Epithelial cell of esophagus (primary cell): ENCODE measurements at regions not wholly inside any gene's neighbourhood (a gene's known extent, or its start where the extent isn't known, plus 50 kb on each side); places are given as distances from the start of the nearest gene placed in this dataset.
"Not testable (repeated sequence)": the region's sequence is repeated elsewhere in the genome, so short reads cannot be mapped to it uniquely, and the experiment has no call there.

Source experiments
- DNase-seq: peaks from one replicate; pipeline ENCODE4 v3.0.0; 2010; ENCODE audit warnings: low read depth
- H3K4me3 ChIP-seq: 2 replicates; pipeline ENCODE4 v1.5.1; 2011; ENCODE audit warnings: mild to moderate bottlenecking, low read length, control low read depth
- TF ChIP-seq, protein P1 (sequence below): IDR thresholded peaks from 2 replicates; pipeline ENCODE4 v1.5.1; 2011; ENCODE audit warnings: low read depth, mild to moderate bottlenecking, low read length, control low read depth, inconsistent platforms; ENCODE audit not compliant: insufficient read depth; ENCODE audit errors: missing control alignments

DNA sequence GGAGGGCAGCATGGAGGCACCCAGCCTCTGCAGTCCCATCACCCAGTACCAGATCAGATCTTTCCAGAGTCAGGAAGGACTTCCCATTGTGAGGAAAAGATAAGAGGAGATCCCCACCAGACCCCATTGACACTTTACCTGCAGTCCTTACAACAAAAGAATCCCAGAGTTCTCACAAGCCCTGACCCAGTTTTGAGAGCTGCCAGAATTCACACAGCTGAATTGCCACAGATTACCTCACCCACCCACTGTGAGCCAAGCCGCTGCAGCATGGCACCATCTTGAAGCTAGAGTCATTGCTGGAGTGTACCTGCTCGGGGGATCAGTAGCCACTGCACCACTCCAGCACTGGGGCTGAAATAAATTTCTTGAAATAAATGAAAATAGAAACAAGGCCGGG lies 91.8 kb upstream of the UBASH3B start:
- TF ChIP-seq, protein P1, sequence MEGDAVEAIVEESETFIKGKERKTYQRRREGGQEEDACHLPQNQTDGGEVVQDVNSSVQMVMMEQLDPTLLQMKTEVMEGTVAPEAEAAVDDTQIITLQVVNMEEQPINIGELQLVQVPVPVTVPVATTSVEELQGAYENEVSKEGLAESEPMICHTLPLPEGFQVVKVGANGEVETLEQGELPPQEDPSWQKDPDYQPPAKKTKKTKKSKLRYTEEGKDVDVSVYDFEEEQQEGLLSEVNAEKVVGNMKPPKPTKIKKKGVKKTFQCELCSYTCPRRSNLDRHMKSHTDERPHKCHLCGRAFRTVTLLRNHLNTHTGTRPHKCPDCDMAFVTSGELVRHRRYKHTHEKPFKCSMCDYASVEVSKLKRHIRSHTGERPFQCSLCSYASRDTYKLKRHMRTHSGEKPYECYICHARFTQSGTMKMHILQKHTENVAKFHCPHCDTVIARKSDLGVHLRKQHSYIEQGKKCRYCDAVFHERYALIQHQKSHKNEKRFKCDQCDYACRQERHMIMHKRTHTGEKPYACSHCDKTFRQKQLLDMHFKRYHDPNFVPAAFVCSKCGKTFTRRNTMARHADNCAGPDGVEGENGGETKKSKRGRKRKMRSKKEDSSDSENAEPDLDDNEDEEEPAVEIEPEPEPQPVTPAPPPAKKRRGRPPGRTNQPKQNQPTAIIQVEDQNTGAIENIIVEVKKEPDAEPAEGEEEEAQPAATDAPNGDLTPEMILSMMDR, result no peak
- no peak overlapping the region for H3K4me3 ChIP-seq
- no peak for DNase-seq

GRCh38 chr11:122559734-122560382 lies 95.7 kb upstream of the UBASH3B start:
- H3K4me3 ChIP-seq, result no peak overlapping the region
- DNase-seq, result peak; percentile 11
- TF ChIP-seq, protein P1, result no peak

GRCh38 chr11:122559218-122559617 lies 96.3 kb upstream of the UBASH3B start:
- not testable (repeated sequence) for DNase-seq, H3K4me3 ChIP-seq

DNA sequence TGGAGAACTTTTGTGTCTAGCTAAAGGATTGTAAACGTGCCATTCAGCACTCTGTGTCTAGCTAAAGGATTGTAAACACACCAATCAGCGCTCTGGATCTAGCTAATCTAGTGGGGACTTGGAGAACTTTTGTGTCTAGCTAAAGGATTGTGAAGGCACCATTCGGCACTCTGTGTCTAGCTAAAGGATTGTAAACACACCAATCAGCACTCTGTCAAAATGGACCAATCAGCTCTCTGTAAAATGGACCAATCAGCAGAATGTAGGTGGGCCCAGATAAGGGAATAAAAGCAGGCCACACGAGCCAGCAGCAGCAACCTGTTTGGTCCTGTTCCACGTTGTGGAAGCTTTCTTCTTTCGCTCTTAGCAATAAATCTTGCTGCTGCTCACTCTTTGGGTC lies 98.4 kb upstream of the UBASH3B start:
- not testable (repeated sequence) for DNase-seq

DNA sequence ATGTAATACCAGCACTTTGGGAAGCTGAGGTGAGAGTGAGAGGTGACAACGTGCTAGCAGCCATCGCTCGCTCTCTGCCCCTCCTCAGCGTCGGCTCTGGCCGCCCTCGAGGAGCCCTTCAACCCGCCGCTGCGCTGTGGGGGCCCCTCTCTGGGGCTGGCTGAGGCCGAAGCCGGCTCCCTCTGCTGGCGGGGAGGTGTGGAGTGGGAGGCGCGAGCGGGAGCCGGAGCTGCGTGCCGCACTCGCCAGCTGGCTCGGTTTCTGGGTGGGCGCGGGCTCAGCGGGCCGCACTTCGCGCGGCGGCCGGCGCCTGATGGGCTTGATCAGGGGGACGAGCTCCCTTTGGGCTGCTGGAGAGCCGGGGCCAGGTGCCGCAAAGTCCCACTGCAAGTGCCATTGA lies 98.9 kb upstream of the UBASH3B start:
- H3K4me3 ChIP-seq, result no peak overlapping the region
- TF ChIP-seq, protein P1, result no peak
- peak; percentile 6 for DNase-seq

More for the DNA sequence above, 98.4 kb upstream of the UBASH3B start:
- H3K4me3 ChIP-seq, result not testable (repeated sequence)

GRCh38 chr11:122538060-122538459 lies 117.5 kb upstream of the UBASH3B start:
- TF ChIP-seq, protein P1, result no peak
- no peak overlapping the region for H3K4me3 ChIP-seq
- DNase-seq, result no peak

GRCh38 chr11:122524898-122525297 lies 130.6 kb upstream of the UBASH3B start:
- DNase-seq, result no peak
- TF ChIP-seq, protein P1, result no peak
- no peak overlapping the region for H3K4me3 ChIP-seq
